ENCODE measurements at regions not wholly inside any gene's neighbourhood (a gene's known extent, or its start where the extent isn't known, plus 50 kb on each side); places are given as distances from the start of the nearest gene placed in this dataset.

GRCh38 chr10:58460157-58460556 lies 52.5 kb upstream of the BICC1 start:
- no peaks in the 10 kb centered on the region for H3K79me2 ChIP-seq (ENCODE audit: control insufficient read depth, insufficient read depth, low read length)
- RAD21 ChIA-PET (ENCODE audit: unreplicated experiment) = no interaction called here
- H3K9ac ChIP-seq (ENCODE audit: control insufficient read depth, insufficient read depth, low read length) = no peak overlapping the region
- no peaks in the 10 kb centered on the region for H4K20me1 ChIP-seq (ENCODE audit: control insufficient read depth, insufficient read depth)
- H3K4me2 ChIP-seq (ENCODE audit: control insufficient read depth, insufficient read depth) = no peak overlapping the region
- in situ Hi-C loops (cut with MboI) (no loop called here), intact Hi-C loops (cut with micrococcal nuclease; ENCODE audit: unreplicated experiment) (no loop called here)
- CTCF ChIA-PET = no interaction called here
- FAIRE-seq = no peak
- ATAC-seq = no peak
- H2AFZ ChIP-seq (ENCODE audit: control insufficient read depth, low read depth, low read length) = no peak overlapping the region
- TF ChIP-seq CBFB (IDR thresholded peaks at IDR 0.05; ENCODE audit: low read depth) (no peak), EP300 (IDR thresholded peaks at IDR 0.05; ENCODE audit: borderline replicate concordance in 1 of 2, control insufficient read depth in 1 of 2, low read depth in 2 of 2, low read length in 2 of 2) (no peak), SUZ12 (IDR thresholded peaks at IDR 0.05; ENCODE audit: unreplicated experiment) (no peak), ZNF622 (IDR thresholded peaks at IDR 0.05) (no peak), FOXM1 (IDR thresholded peaks at IDR 0.05; ENCODE audit: low read depth, low read length) (no peak), LARP7 (IDR thresholded peaks at IDR 0.05) (no peak), MTA3 (IDR thresholded peaks at IDR 0.05; ENCODE audit: borderline replicate concordance, low read length) (no peak), MYB (IDR thresholded peaks at IDR 0.05; ENCODE audit: borderline replicate concordance, low read depth, low read length) (no peak)
- POLR2A ChIA-PET = no interaction called here
- no peaks in the 10 kb centered on the region for H3K36me3 ChIP-seq (ENCODE audit: control insufficient read depth in 2 of 2, insufficient read depth in 2 of 2, low read length in 1 of 2)
- H3K27me3 ChIP-seq (replicated peaks in 1 of 2; ENCODE audit: control insufficient read depth in 2 of 2, insufficient read depth in 2 of 2, low read length in 1 of 2) = no peaks in the 10 kb centered on the region; a peak in 1 of 4 replicates
- H3K9me3 ChIP-seq (replicated peaks; ENCODE audit: control insufficient read depth, insufficient read depth, low read length) = no peaks in the 10 kb centered on the region
- BruUV-seq (replicated peaks) = no TSS peak
- no peak overlapping the region for H3K4me3 ChIP-seq
- H3K27ac ChIP-seq (ENCODE audit: control insufficient read depth, insufficient read depth) = no peak overlapping the region
- SMC1A ChIA-PET (ENCODE audit: uncharacterized antibody, unreplicated experiment) = no interaction called here
- no peaks in the 10 kb centered on the region for H3K4me1 ChIP-seq (ENCODE audit: control insufficient read depth, insufficient read depth, low read length)
- WGBS (ENCODE audit: insufficient coverage, insufficient replicate concordance, low lambda C conversion rate, missing lambda C conversion rate) = 50% methylated on average over 1 of the region's 1 CpG
- DNase-seq (ENCODE audit: low read depth, low spot score) = no peak

DNA sequence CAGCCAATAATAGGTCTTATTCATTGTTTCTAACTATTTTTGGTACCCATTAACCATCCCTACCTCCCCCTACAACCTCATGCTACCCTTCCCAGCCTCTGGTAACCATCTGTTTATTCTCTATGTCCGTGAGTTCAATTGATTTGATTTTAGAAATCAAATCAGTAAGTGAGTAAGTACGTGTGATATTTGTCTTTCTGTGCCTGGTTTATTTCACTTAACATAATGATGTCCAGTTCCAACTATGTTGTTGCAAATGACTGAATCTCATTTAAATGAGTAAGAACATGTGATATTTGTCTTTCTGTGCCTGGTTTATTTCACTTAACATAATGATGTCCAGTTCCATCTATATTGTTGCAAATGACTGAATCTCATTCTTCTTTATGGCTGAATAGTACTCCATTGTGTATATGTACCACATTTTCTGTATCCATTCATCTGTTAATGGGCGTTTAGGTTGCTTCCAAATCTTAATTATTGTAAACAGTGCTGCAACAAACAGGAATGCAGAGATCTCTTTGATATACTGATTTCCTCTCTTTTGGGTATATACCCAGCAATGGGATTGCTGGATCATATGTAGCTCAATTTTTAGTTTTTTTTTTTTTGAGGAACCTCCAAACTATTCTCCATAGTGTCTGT lies 49.7 kb upstream of the BICC1 start:
- ChIA-PET POLR2A (no interaction called here), CTCF (interaction anchor here (1.0 kb wide), 1 partner anchor 164 kb away, joined by 4 read pairs; no protein-coding TSS in a partner anchor), RAD21 (ENCODE audit: unreplicated experiment) (no interaction called here), SMC1A (ENCODE audit: uncharacterized antibody, unreplicated experiment) (no interaction called here)
- no peaks in the 10 kb centered on the region for H3K4me1 ChIP-seq (ENCODE audit: control insufficient read depth, insufficient read depth, low read length)
- H2AFZ ChIP-seq (ENCODE audit: control insufficient read depth, low read depth, low read length) = no peak overlapping the region
- H4K20me1 ChIP-seq (ENCODE audit: control insufficient read depth, insufficient read depth) = no peaks in the 10 kb centered on the region
- no peaks in the 10 kb centered on the region; a peak in 1 of 4 replicates for H3K27me3 ChIP-seq (replicated peaks in 1 of 2; ENCODE audit: control insufficient read depth in 2 of 2, insufficient read depth in 2 of 2, low read length in 1 of 2)
- WGBS (ENCODE audit: insufficient coverage, insufficient replicate concordance, low lambda C conversion rate, missing lambda C conversion rate) = 17% methylated on average over 3 of the region's 3 CpGs
- intact Hi-C loops (cut with micrococcal nuclease; ENCODE audit: unreplicated experiment) = no loop called here
- no peak overlapping the region for H3K4me3 ChIP-seq
- H3K9me3 ChIP-seq (replicated peaks; ENCODE audit: control insufficient read depth, insufficient read depth, low read length) = no peaks in the 10 kb centered on the region
- TF ChIP-seq NFXL1 (IDR thresholded peaks at IDR 0.05; ENCODE audit: borderline replicate concordance) (no peak), POU2F2 (IDR thresholded peaks at IDR 0.05; ENCODE audit: borderline replicate concordance, low read depth, low read length) (no peak), GATAD2B (conservative IDR thresholded peaks at IDR 0.05; ENCODE audit: low read depth) (no peak), JUNB (IDR thresholded peaks at IDR 0.05) (no peak)
- TF ChIP-seq, protein P1, sequence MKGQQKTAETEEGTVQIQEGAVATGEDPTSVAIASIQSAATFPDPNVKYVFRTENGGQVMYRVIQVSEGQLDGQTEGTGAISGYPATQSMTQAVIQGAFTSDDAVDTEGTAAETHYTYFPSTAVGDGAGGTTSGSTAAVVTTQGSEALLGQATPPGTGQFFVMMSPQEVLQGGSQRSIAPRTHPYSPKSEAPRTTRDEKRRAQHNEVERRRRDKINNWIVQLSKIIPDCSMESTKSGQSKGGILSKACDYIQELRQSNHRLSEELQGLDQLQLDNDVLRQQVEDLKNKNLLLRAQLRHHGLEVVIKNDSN (IDR thresholded peaks at IDR 0.05; ENCODE audit: borderline replicate concordance, extremely low read length, insufficient read depth, low read depth, low read length) = no peak
- H3K4me2 ChIP-seq (ENCODE audit: control insufficient read depth, insufficient read depth) = no peak overlapping the region
- no peaks in the 10 kb centered on the region for H3K36me3 ChIP-seq (ENCODE audit: control insufficient read depth in 2 of 2, insufficient read depth in 2 of 2, low read length in 1 of 2)
- in situ Hi-C loops (cut with MboI) = no loop called here
- BruUV-seq (replicated peaks) = no TSS peak
- DNase-seq (ENCODE audit: low read depth, low spot score) = no peak
- no peak overlapping the region for H3K27ac ChIP-seq (ENCODE audit: control insufficient read depth, insufficient read depth)
- no peaks in the 10 kb centered on the region for H3K79me2 ChIP-seq (ENCODE audit: control insufficient read depth, insufficient read depth, low read length)
- FAIRE-seq = no peak
- no peak overlapping the region for H3K9ac ChIP-seq (ENCODE audit: control insufficient read depth, insufficient read depth, low read length)
- ATAC-seq = no peak

All from GM12878 (cell line).